Trophoblast cell (in vitro differentiated cells and primary cell): ENCODE measurements at regions not wholly inside any gene's neighbourhood (a gene's known extent, or its start where the extent isn't known, plus 50 kb on each side); places are given as distances from the start of the nearest gene placed in this dataset.

Experiments used
- DNase-seq, 2 donors: peaks; one replicate each; pipeline ENCODE4 v3.0.0-alpha.2; 2016
- H2AFZ ChIP-seq: 2 replicates; pipeline ENCODE4 v1.6.1; 2013; ENCODE audit warnings: low read length, moderate library complexity, mild to moderate bottlenecking; ENCODE audit not compliant: insufficient read depth, poor library complexity
- H2AK5ac ChIP-seq: 2 replicates; pipeline ENCODE4 v1.6.1; 2013; ENCODE audit warnings: mild to moderate bottlenecking, low read length
- H2BK120ac ChIP-seq: 2 replicates; pipeline ENCODE4 v1.6.1; 2013; ENCODE audit warnings: low read length, mild to moderate bottlenecking, moderate library complexity; ENCODE audit not compliant: insufficient read depth, poor library complexity
- H2BK12ac ChIP-seq: 2 replicates; pipeline ENCODE4 v1.6.1; 2013; ENCODE audit warnings: mild to moderate bottlenecking, low read length, moderate library complexity
- H2BK5ac ChIP-seq: 2 replicates; pipeline ENCODE4 v1.6.1; 2013; ENCODE audit warnings: low read length, low read depth, moderate library complexity, mild to moderate bottlenecking; ENCODE audit not compliant: poor library complexity
- H3K14ac ChIP-seq: 2 replicates; pipeline ENCODE4 v1.6.1; 2013; ENCODE audit warnings: mild to moderate bottlenecking, low read length
- H3K18ac ChIP-seq: 2 replicates; pipeline ENCODE4 v1.6.1; 2013; ENCODE audit warnings: mild to moderate bottlenecking, low read length
- H3K23ac ChIP-seq: 2 replicates; pipeline ENCODE4 v1.6.1; 2013; ENCODE audit warnings: low read length
- H3K27ac ChIP-seq: 2 replicates; pipeline ENCODE4 v1.5.1; 2013; ENCODE audit warnings: low read depth, mild to moderate bottlenecking, inconsistent platforms, low read length, moderate library complexity
- H3K27me3 ChIP-seq: 2 replicates; pipeline ENCODE4 v1.6.1; 2013; ENCODE audit warnings: inconsistent platforms, mild to moderate bottlenecking, low read length, moderate library complexity; ENCODE audit not compliant: insufficient read depth
- H3K36me3 ChIP-seq, 2 experiments: 1 replicate in 1 of 2; 2 replicates in 1 of 2; pipeline ENCODE4 v1.6.1; 2013; ENCODE audit warnings: low read length in 2 of 2, mild to moderate bottlenecking in 2 of 2, moderate library complexity in 1 of 2; ENCODE audit not compliant: insufficient read depth in 2 of 2, control insufficient read depth in 1 of 2
- H3K4ac ChIP-seq: 2 replicates; pipeline ENCODE4 v1.6.1; 2013; ENCODE audit warnings: low read depth, mild to moderate bottlenecking, low read length, moderate library complexity
- H3K4me1 ChIP-seq, 2 experiments: 1 replicate in 1 of 2; 2 replicates in 1 of 2; pipeline ENCODE4 v1.6.1; 2013; ENCODE audit warnings: low read length in 2 of 2, mild to moderate bottlenecking in 2 of 2, moderate library complexity in 1 of 2; ENCODE audit not compliant: insufficient read depth in 2 of 2, control insufficient read depth in 1 of 2
- H3K4me2 ChIP-seq: 2 replicates; pipeline ENCODE4 v1.6.1; 2013; ENCODE audit warnings: inconsistent platforms, mild to moderate bottlenecking, low read length, moderate library complexity
- H3K4me3 ChIP-seq: 2 replicates; pipeline ENCODE4 v1.5.1; 2013; ENCODE audit warnings: mild to moderate bottlenecking, low read depth, low read length, inconsistent platforms
- H3K79me1 ChIP-seq: one replicate; pipeline ENCODE4 v1.6.1; 2013; ENCODE audit warnings: low read length
- H3K79me2 ChIP-seq: 2 replicates; pipeline ENCODE4 v1.6.1; 2013; ENCODE audit warnings: low read length, mild to moderate bottlenecking; ENCODE audit not compliant: control insufficient read depth, insufficient read depth, poor library complexity
- H3K9ac ChIP-seq: 2 replicates; pipeline ENCODE4 v1.6.1; 2013; ENCODE audit warnings: mild to moderate bottlenecking, low read length
- H3K9me3 ChIP-seq: 2 replicates; pipeline ENCODE4 v1.6.1; 2013; ENCODE audit warnings: low read depth, mild to moderate bottlenecking, control low read depth, inconsistent platforms, low read length; ENCODE audit not compliant: insufficient read depth
- H4K12ac ChIP-seq: 2 replicates; pipeline ENCODE4 v1.6.1; 2013; ENCODE audit warnings: low read depth, mild to moderate bottlenecking, low read length, moderate library complexity
- H4K8ac ChIP-seq: 2 replicates; pipeline ENCODE4 v1.6.1; 2013; ENCODE audit warnings: low read depth, mild to moderate bottlenecking, low read length, moderate library complexity
- H4K91ac ChIP-seq: one replicate; pipeline ENCODE4 v1.6.1; 2013; ENCODE audit warnings: low read depth, mild to moderate bottlenecking, low read length, moderate library complexity
- WGBS: extraction: QIAGEN DNeasy Blood & Tissue Kit; methylation state at CpG from one replicate; pipeline ENCODE4 v1.1.7; 2013; ENCODE audit warnings: missing lambda C conversion rate; ENCODE audit not compliant: insufficient read length, insufficient coverage; ENCODE audit errors: extremely low coverage; 5-methylcytosine and 5-hydroxymethylcytosine counted together

DNA sequence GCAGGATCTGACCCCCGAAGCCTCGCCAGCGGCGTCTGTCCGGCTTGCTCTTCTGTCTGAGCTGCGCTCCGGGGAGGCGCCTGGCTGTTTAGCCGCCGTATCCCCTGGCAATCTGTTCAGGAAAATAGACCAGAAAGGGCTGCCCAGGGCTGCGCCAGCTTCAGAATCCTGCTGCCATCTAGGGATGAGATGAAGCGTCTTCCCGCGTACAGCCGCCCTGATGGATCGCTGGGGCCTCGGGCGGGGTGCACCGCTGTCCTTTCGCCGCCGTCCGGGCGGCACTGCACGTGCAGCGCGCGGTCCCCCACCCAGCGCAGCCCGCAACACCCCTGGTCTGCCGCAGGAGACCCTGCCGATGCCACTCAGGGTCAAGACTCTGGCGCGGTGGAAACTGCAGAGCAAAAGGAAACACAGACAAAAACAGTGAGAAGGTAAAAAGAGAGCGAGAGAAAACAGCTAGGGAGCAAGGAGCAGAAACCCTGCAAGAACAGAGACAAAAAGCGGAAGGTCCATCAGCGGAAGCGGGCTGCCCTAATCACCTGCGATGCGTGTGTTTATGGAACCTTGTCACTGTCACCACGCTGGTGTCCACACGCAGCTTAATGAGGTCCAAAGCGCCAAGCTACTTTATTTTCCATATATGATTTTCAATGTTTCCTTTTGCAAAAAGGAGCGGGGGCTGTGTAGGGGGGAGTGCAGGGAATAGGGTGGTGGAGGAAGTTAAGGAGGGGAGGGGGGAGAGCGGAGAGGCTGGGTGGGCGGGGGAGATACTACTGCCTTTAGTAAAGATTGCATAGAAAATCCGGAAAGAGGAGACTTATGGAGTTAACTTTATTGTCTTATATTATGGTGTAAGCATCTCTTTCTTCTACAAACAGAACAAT, 2113.3 kb upstream of the PIK3C3 start:
- no CpG with 5 or more reads among the region's 47 CpGs for WGBS

DNA sequence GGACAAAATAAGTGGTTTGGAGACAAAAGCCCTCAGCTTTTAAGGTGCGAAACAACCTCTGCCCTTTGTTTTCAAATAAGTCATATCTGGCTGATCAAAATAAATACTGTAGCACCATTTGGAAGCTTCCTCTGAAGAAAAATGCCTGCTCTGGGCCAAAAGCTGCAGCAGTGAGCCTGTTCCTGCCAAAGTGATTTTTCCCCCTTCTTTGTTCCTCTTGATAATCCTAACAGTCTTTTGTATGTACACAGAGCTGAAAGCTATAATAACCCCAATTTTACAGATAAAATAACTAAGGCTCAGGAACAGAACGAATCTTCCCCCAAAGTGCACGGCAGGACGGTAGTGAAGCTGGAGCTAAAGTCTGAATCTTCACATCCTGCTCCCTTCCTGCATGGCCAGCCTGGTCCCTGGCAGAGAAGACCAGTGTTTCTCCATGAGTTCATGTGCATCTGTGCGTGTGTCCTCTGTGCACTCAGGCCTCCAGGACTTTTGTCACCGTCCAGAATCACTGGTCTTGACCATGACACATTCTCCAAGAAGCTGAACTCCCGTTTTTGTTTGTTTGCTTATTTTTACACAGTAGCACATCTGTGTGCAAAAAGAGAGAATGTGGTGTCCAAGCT, 2114.1 kb upstream of the PIK3C3 start:
- no peak overlapping the region for H4K12ac ChIP-seq
- no peak overlapping the region for H3K18ac ChIP-seq
- H2BK5ac ChIP-seq: no peak overlapping the region
- no peak overlapping the region for H3K4ac ChIP-seq
- H4K8ac ChIP-seq: no peak overlapping the region
- H4K91ac ChIP-seq: no peak overlapping the region
- H3K23ac ChIP-seq: no peak overlapping the region
- H3K4me2 ChIP-seq: peak overlapping the region; percentile 94
- H2AK5ac ChIP-seq: no peak overlapping the region
- no peak overlapping the region for H2AFZ ChIP-seq
- no peak overlapping the region for H2BK12ac ChIP-seq
- no peak overlapping the region for H3K27ac ChIP-seq
- no peaks in the 10 kb centered on the region for H3K79me2 ChIP-seq
- H3K14ac ChIP-seq: no peak overlapping the region
- no peak overlapping the region for H3K9ac ChIP-seq
- H3K4me1 ChIP-seq: peaks cover 5% of the 10 kb centered on the region in 2 experiments
- no peaks in the 10 kb centered on the region for H3K9me3 ChIP-seq
- H3K36me3 ChIP-seq: no peaks in the 10 kb centered on the region
- no peaks in the 10 kb centered on the region for H3K27me3 ChIP-seq
- WGBS: no CpG with 5 or more reads among the region's 7 CpGs
- H3K4me3 ChIP-seq: no peak overlapping the region
- no peak overlapping the region for H2BK120ac ChIP-seq
- no peaks in the 10 kb centered on the region for H3K79me1 ChIP-seq
- DNase-seq: peak in 1 of 2 donors; percentile 65

More for the DNA sequence above, 2113.3 kb upstream of the PIK3C3 start:
- no peak overlapping the region for H2BK5ac ChIP-seq
- no peak overlapping the region for H2AK5ac ChIP-seq
- H2BK12ac ChIP-seq: no peak overlapping the region
- DNase-seq: peak; percentile 45 to 77
- H3K4me3 ChIP-seq: peak overlapping the region; percentile 65
- no peaks in the 10 kb centered on the region for H3K27me3 ChIP-seq
- no peak overlapping the region for H3K9ac ChIP-seq
- H3K23ac ChIP-seq: no peak overlapping the region
- H3K14ac ChIP-seq: no peak overlapping the region
- no peak overlapping the region for H4K8ac ChIP-seq
- H2BK120ac ChIP-seq: peak overlapping the region; percentile 23
- H3K4ac ChIP-seq: no peak overlapping the region
- no peaks in the 10 kb centered on the region for H3K79me2 ChIP-seq
- no peak overlapping the region for H4K12ac ChIP-seq
- peaks cover 5% of the 10 kb centered on the region in 2 experiments for H3K4me1 ChIP-seq
- no peaks in the 10 kb centered on the region for H3K79me1 ChIP-seq
- no peak overlapping the region for H3K18ac ChIP-seq
- H3K4me2 ChIP-seq: peak overlapping the region; percentile 94
- no peaks in the 10 kb centered on the region for H3K9me3 ChIP-seq
- peak overlapping the region; percentile 66 for H2AFZ ChIP-seq
- H3K36me3 ChIP-seq: no peaks in the 10 kb centered on the region
- H3K27ac ChIP-seq: no peak overlapping the region
- no peak overlapping the region for H4K91ac ChIP-seq

DNA sequence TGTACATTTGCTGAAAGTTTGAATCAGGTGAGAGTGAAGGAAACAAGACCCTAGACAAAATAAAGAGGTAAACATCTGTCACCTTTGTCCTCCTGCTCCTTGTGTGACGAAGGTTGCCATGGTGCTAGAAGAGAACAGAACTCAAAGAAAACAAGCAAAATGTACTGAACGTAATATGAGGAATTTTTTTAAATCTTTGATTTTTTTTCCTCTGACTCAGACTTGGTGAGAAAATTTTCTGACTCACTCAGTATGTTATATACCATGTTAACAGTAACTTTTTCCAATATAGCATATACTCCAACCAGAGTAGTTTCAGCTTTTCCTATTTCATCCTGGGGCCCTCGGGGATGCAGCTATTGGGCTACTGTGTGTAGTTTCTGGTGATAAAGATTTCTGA, 2114.6 kb upstream of the PIK3C3 start:
- no peaks in the 10 kb centered on the region for H3K36me3 ChIP-seq
- peak; percentile 58 to 90 for DNase-seq
- no peak overlapping the region for H3K23ac ChIP-seq
- H3K79me1 ChIP-seq: no peaks in the 10 kb centered on the region
- H3K4me2 ChIP-seq: no peak overlapping the region
- H4K91ac ChIP-seq: no peak overlapping the region
- no peak overlapping the region for H2BK5ac ChIP-seq
- no peak overlapping the region for H2BK120ac ChIP-seq
- H2BK12ac ChIP-seq: no peak overlapping the region
- H3K4ac ChIP-seq: no peak overlapping the region
- no peak overlapping the region for H3K4me3 ChIP-seq
- H2AK5ac ChIP-seq: no peak overlapping the region
- H4K12ac ChIP-seq: no peak overlapping the region
- H3K18ac ChIP-seq: no peak overlapping the region
- H4K8ac ChIP-seq: no peak overlapping the region
- H3K4me1 ChIP-seq: peaks cover 5% of the 10 kb centered on the region in 2 experiments
- no peak overlapping the region for H3K9ac ChIP-seq
- H3K14ac ChIP-seq: no peak overlapping the region
- no peaks in the 10 kb centered on the region for H3K79me2 ChIP-seq
- no peaks in the 10 kb centered on the region for H3K27me3 ChIP-seq
- no CpG with 5 or more reads among the region's 3 CpGs for WGBS
- no peak overlapping the region for H2AFZ ChIP-seq
- H3K27ac ChIP-seq: no peak overlapping the region
- H3K9me3 ChIP-seq: no peaks in the 10 kb centered on the region

- H3K27me3 ChIP-seq: no peaks in the 10 kb centered on the region
- DNase-seq: peak; percentile 9 to 71
- no peak overlapping the region for H3K4ac ChIP-seq
- no peak overlapping the region for H2AK5ac ChIP-seq
- H4K91ac ChIP-seq: no peak overlapping the region
- no peak overlapping the region for H3K14ac ChIP-seq
- H3K27ac ChIP-seq: no peak overlapping the region
- H3K18ac ChIP-seq: no peak overlapping the region
- no peak overlapping the region for H2BK5ac ChIP-seq
- no peak overlapping the region for H2BK12ac ChIP-seq
- no peaks in the 10 kb centered on the region for H3K9me3 ChIP-seq
- no peak overlapping the region for H2AFZ ChIP-seq
- H3K36me3 ChIP-seq: no peaks in the 10 kb centered on the region
- H3K23ac ChIP-seq: no peak overlapping the region
- H3K4me2 ChIP-seq: no peak overlapping the region
- no peak overlapping the region for H4K8ac ChIP-seq
- no peak overlapping the region for H3K9ac ChIP-seq
- H2BK120ac ChIP-seq: no peak overlapping the region
- H4K12ac ChIP-seq: no peak overlapping the region
- 100% methylated on average over 1 of the region's 4 CpGs for WGBS
- H3K79me1 ChIP-seq: no peaks in the 10 kb centered on the region
- no peaks in the 10 kb centered on the region for H3K79me2 ChIP-seq
- peaks cover 5% of the 10 kb centered on the region in 2 experiments for H3K4me1 ChIP-seq
- no peak overlapping the region for H3K4me3 ChIP-seq
Measured at GRCh38 chr18:39839782-39840181, 2115.3 kb upstream of the PIK3C3 start.
